ENCODE measurements at regions not wholly inside any gene's neighbourhood (a gene's known extent, or its start where the extent isn't known, plus 50 kb on each side); places are given as distances from the start of the nearest gene placed in this dataset.

DNA sequence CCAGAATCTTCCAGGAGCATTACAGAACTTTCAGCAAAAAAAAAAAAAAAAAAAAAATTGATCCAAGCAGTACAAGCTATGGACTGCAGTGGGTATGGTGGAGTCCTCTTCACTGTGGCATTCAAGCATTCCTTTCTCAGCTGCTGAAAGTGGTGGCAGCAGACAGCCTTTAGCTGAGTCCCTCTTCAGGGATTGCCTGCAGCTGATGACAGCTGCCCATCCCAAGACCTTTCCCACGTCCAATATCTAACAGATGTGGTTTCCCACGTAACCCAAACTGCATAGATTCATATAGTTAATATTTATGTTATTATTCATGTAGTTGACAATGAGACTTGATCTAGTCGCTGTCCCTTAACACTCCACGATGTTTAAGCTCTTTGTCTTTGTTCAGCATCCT, 475.9 kb downstream of the TLE1 start:
- no peaks in the 10 kb centered on the region for H3K9me2 ChIP-seq (ENCODE audit: insufficient read depth)
- DNase-seq, result no peak
- ChIA-PET CTCF (no interaction called here), POLR2A (ENCODE audit: unreplicated experiment) (no interaction called here)
- H3K79me2 ChIP-seq (ENCODE audit: low read depth), result no peaks in the 10 kb centered on the region
- no peaks in the 10 kb centered on the region for H3K4me1 ChIP-seq (replicated peaks; ENCODE audit: insufficient read depth)
- no peaks in the 10 kb centered on the region for H4K20me1 ChIP-seq (ENCODE audit: insufficient read depth)
- intact Hi-C loops (cut with micrococcal nuclease; ENCODE audit: unreplicated experiment), result no loop called here
- H2AFZ ChIP-seq, result no peak overlapping the region
- no peak overlapping the region for H3K27ac ChIP-seq
- H3K27me3 ChIP-seq (ENCODE audit: insufficient read depth, low read depth), result no peaks in the 10 kb centered on the region
- no peak overlapping the region for H3K4me3 ChIP-seq
- no peaks in the 10 kb centered on the region; the same call in 1 of the 2 replicates for H3K9me3 ChIP-seq (ENCODE audit: insufficient read depth, low read depth)
- H3F3A ChIP-seq (ENCODE audit: insufficient read depth, low read depth), result no peaks in the 10 kb centered on the region
- no peak for TF ChIP-seq CTCF (conservative IDR thresholded peaks at IDR 0.05)
- no peak for TF ChIP-seq EZH2 (IDR thresholded peaks at IDR 0.05; ENCODE audit: low read depth)
- BruUV-seq (replicated peaks), result no TSS peak
- H3K36me3 ChIP-seq (ENCODE audit: low read depth), result no peaks in the 10 kb centered on the region
- H3K4me2 ChIP-seq, result no peak overlapping the region

DNA sequence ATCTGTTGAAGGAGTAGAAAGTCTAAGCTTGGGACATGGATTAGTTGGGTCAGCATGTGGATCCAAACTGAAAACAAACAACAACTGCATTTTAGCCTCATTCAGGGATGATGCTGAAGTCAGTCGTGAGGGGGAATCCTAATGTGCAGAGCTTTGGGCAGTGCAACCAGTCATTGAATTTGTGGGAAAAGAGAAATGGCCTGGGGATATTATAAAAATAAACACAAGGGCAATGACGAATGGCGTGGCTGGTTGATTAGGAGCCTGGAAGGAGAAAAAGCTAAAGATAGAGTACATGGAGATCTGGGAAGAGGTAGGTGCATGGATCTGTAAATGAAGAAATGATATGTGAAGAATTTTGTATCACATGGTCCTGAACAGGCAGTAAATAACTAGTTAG, 477.6 kb downstream of the TLE1 start:
- no TSS peak for BruUV-seq (replicated peaks)
- TF ChIP-seq CTCF (conservative IDR thresholded peaks at IDR 0.05) (no peak), EZH2 (IDR thresholded peaks at IDR 0.05; ENCODE audit: low read depth) (no peak)
- Histone ChIP-seq H3K27ac (no peak overlapping the region), H3K4me2 (no peak overlapping the region), H3K79me2 (ENCODE audit: low read depth) (no peaks in the 10 kb centered on the region), H3K4me1 (replicated peaks; ENCODE audit: insufficient read depth) (no peaks in the 10 kb centered on the region), H3K36me3 (ENCODE audit: low read depth) (no peaks in the 10 kb centered on the region), H3K9me3 (ENCODE audit: insufficient read depth, low read depth) (no peaks in the 10 kb centered on the region; the same call in 1 of the 2 replicates), H3K27me3 (ENCODE audit: insufficient read depth, low read depth) (no peaks in the 10 kb centered on the region), H3F3A (ENCODE audit: insufficient read depth, low read depth) (no peaks in the 10 kb centered on the region), H3K9me2 (ENCODE audit: insufficient read depth) (no peaks in the 10 kb centered on the region), H3K4me3 (no peak overlapping the region), H2AFZ (no peak overlapping the region), H4K20me1 (ENCODE audit: insufficient read depth) (no peaks in the 10 kb centered on the region)
- CTCF ChIA-PET, result no interaction called here
- POLR2A ChIA-PET (ENCODE audit: unreplicated experiment), result no interaction called here
- DNase-seq, result no peak
- intact Hi-C loops (cut with micrococcal nuclease; ENCODE audit: unreplicated experiment), result no loop called here

- DNase-seq, result no peak
- POLR2A ChIA-PET (ENCODE audit: unreplicated experiment), result no interaction called here
- Histone ChIP-seq H3K4me3 (no peak overlapping the region), H3F3A (ENCODE audit: insufficient read depth, low read depth) (no peaks in the 10 kb centered on the region), H3K4me2 (no peak overlapping the region), H4K20me1 (ENCODE audit: insufficient read depth) (no peaks in the 10 kb centered on the region), H3K4me1 (replicated peaks; ENCODE audit: insufficient read depth) (no peaks in the 10 kb centered on the region), H3K9me2 (ENCODE audit: insufficient read depth) (no peaks in the 10 kb centered on the region), H3K27ac (no peak overlapping the region), H3K36me3 (ENCODE audit: low read depth) (no peaks in the 10 kb centered on the region), H3K27me3 (ENCODE audit: insufficient read depth, low read depth) (no peaks in the 10 kb centered on the region), H3K79me2 (ENCODE audit: low read depth) (no peaks in the 10 kb centered on the region), H3K9me3 (ENCODE audit: insufficient read depth, low read depth) (no peaks in the 10 kb centered on the region; the same call in 1 of the 2 replicates), H2AFZ (no peak overlapping the region)
- no peak for TF ChIP-seq CTCF (conservative IDR thresholded peaks at IDR 0.05)
- TF ChIP-seq EZH2 (IDR thresholded peaks at IDR 0.05; ENCODE audit: low read depth), result no peak
- BruUV-seq (replicated peaks), result no TSS peak
- CTCF ChIA-PET, result no interaction called here
- intact Hi-C loops (cut with micrococcal nuclease; ENCODE audit: unreplicated experiment), result no loop called here
Observed at GRCh38 chr9:81207651-81208050, 481.7 kb downstream of the TLE1 start.
